Activated B cell treated with CpG ODN at 0.5 μM for 24 hours (primary cell): ENCODE measurements at regions not wholly inside any gene's neighbourhood (a gene's known extent, or its start where the extent isn't known, plus 50 kb on each side); places are given as distances from the start of the nearest gene placed in this dataset.
"Not testable (repeated sequence)": the region's sequence is repeated elsewhere in the genome, so short reads cannot be mapped to it uniquely, and the experiment has no call there.

Experiments used
- ATAC-seq: fragments of 200-7000 bp; cut with Tn5 transposase; one replicate; pipeline ENCODE4 v1.10.0; 2021; ENCODE audit warnings: low read depth, mild to moderate bottlenecking, moderate library complexity
- CTCF ChIA-PET: fragments of 350-600 bp; sonication (Branson Sonifier 250); formaldehyde crosslinking; loops from one replicate; lab custom pipeline; 2021; ENCODE audit warnings: antibody characterized with exemption; lab: Charles Lee
- POLR2A ChIA-PET: fragments of 350-600 bp; sonication (Branson Sonifier 250); formaldehyde crosslinking; loops from one replicate; lab custom pipeline; 2021; ENCODE audit warnings: antibody characterized with exemption; lab: Charles Lee
- DNase-seq: peaks from one replicate; pipeline ENCODE4 v3.0.0; 2022
- H3K27ac Mint-ChIP-seq: one replicate; pipeline ENCODE4 v1.8.0; 2020; ENCODE audit warnings: mixed read lengths
- H3K27me3 Mint-ChIP-seq: one replicate; pipeline ENCODE4 v1.8.0; 2021; ENCODE audit warnings: mixed read lengths
- H3K36me3 Mint-ChIP-seq: one replicate; pipeline ENCODE4 v1.8.0; 2021; ENCODE audit warnings: low read depth, mixed read lengths
- H3K4me1 Mint-ChIP-seq: one replicate; pipeline ENCODE4 v1.8.0; 2021; ENCODE audit warnings: mixed read lengths
- H3K4me3 Mint-ChIP-seq: one replicate; pipeline ENCODE4 v1.8.0; 2020; ENCODE audit warnings: mild to moderate bottlenecking, mixed read lengths
- H3K9me3 Mint-ChIP-seq: one replicate; pipeline ENCODE4 v1.8.0; 2020; ENCODE audit warnings: mixed read lengths
- intact Hi-C: fragments of 100-400 bp; cut with micrococcal nuclease; formaldehyde crosslinking; loops from one replicate; pipeline ENCODE4 v1.15.1; 2024
- TF ChIP-seq, protein P1 (sequence below): fragments of 200-600 bp; IDR thresholded peaks from one replicate; pipeline ENCODE4 v1.8.0; 2022; ENCODE audit warnings: antibody characterized with exemption, mild to moderate bottlenecking

GRCh38 chr15:77832874-77833273 lies 200.2 kb upstream of the LINGO1 start:
- H3K4me1 Mint-ChIP-seq = no peaks in the 10 kb centered on the region
- ChIA-PET POLR2A (no interaction called here), CTCF (no interaction called here)
- H3K36me3 Mint-ChIP-seq = no peaks in the 10 kb centered on the region
- no peak overlapping the region for H3K4me3 Mint-ChIP-seq
- H3K27ac Mint-ChIP-seq = no peak overlapping the region
- TF ChIP-seq, protein P1, sequence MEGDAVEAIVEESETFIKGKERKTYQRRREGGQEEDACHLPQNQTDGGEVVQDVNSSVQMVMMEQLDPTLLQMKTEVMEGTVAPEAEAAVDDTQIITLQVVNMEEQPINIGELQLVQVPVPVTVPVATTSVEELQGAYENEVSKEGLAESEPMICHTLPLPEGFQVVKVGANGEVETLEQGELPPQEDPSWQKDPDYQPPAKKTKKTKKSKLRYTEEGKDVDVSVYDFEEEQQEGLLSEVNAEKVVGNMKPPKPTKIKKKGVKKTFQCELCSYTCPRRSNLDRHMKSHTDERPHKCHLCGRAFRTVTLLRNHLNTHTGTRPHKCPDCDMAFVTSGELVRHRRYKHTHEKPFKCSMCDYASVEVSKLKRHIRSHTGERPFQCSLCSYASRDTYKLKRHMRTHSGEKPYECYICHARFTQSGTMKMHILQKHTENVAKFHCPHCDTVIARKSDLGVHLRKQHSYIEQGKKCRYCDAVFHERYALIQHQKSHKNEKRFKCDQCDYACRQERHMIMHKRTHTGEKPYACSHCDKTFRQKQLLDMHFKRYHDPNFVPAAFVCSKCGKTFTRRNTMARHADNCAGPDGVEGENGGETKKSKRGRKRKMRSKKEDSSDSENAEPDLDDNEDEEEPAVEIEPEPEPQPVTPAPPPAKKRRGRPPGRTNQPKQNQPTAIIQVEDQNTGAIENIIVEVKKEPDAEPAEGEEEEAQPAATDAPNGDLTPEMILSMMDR = no peak
- intact Hi-C loops = no loop called here
- H3K9me3 Mint-ChIP-seq = no peaks in the 10 kb centered on the region
- no peak for DNase-seq
- H3K27me3 Mint-ChIP-seq = peaks cover 5% of the 10 kb centered on the region
- no peak for ATAC-seq

DNA sequence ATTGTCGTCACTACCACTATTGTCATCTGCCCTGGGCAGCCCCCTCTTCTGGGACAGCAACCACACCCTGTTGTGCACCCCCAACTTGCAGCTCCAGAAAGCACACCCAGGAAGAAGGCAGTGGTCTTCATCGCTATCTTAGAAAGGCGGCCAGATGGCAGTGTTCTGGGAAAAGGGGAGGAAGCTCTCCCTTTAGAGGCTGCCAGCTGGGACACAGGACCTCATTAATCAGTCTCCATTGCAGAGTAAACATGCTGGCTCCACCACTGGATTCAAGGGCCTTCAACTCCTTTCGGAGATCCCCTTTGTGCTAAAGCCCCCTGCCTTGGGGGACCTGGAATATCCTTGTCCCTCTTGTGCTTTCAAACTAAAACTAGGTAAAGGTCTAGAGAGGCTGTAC lies 199.3 kb upstream of the LINGO1 start:
- ChIA-PET POLR2A (no interaction called here), CTCF (no interaction called here)
- intact Hi-C loops = no loop called here
- H3K9me3 Mint-ChIP-seq = no peaks in the 10 kb centered on the region
- H3K4me1 Mint-ChIP-seq = no peaks in the 10 kb centered on the region
- no peak overlapping the region for H3K4me3 Mint-ChIP-seq
- H3K27me3 Mint-ChIP-seq = peaks cover under 1% of the 10 kb centered on the region
- TF ChIP-seq, protein P1 = no peak
- no peak overlapping the region for H3K27ac Mint-ChIP-seq
- no peaks in the 10 kb centered on the region for H3K36me3 Mint-ChIP-seq
- ATAC-seq (no peak), DNase-seq (no peak)

GRCh38 chr15:77830051-77830468 lies 197.3 kb upstream of the LINGO1 start:
- no peak for ATAC-seq
- H3K4me3 Mint-ChIP-seq = no peak overlapping the region

DNA sequence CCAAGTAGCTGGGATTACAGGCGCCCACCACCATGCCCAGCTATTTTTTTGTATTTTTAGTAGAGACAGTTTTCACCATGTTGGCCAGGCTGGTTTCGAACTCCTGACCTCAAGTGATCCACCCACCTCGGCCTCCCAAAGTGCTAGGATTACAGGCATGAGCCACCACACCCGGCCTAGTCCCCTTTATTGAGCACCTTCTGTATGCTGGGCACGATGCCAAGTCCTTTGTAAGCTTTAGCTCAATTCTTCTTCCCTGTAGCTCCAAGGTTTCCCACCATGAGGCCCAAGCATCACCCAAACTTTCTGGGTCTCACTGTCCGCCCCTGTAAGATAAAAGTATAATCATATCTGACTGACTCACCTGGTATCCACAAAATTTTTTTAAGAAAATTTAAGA lies 196.6 kb upstream of the LINGO1 start:
- ATAC-seq, H3K27ac Mint-ChIP-seq, POLR2A ChIA-PET, H3K4me1 Mint-ChIP-seq, intact Hi-C loops, CTCF ChIA-PET, H3K9me3 Mint-ChIP-seq, H3K4me3 Mint-ChIP-seq, H3K36me3 Mint-ChIP-seq, DNase-seq: not testable (repeated sequence)
- H3K27me3 Mint-ChIP-seq = peaks cover 11% of the 10 kb centered on the region

More at GRCh38 chr15:77830051-77830468, 197.3 kb upstream of the LINGO1 start:
- Mint-ChIP-seq H3K27me3 (peaks cover 7% of the 10 kb centered on the region), H3K4me1 (no peaks in the 10 kb centered on the region), H3K9me3 (no peaks in the 10 kb centered on the region), H3K27ac (no peak overlapping the region), H3K36me3 (no peaks in the 10 kb centered on the region)
- TF ChIP-seq, protein P1 = no peak
- intact Hi-C loops = no loop called here
- CTCF ChIA-PET = no interaction called here
- POLR2A ChIA-PET = no interaction called here
- DNase-seq = no peak

- POLR2A ChIA-PET = no interaction called here
- no peak overlapping the region for H3K27ac Mint-ChIP-seq
- peaks cover 15% of the 10 kb centered on the region for H3K27me3 Mint-ChIP-seq
- CTCF ChIA-PET = no interaction called here
- no peak overlapping the region for H3K4me3 Mint-ChIP-seq
- no peaks in the 10 kb centered on the region for H3K36me3 Mint-ChIP-seq
- TF ChIP-seq, protein P1 = no peak
- intact Hi-C loops = no loop called here
- H3K9me3 Mint-ChIP-seq = no peaks in the 10 kb centered on the region
- DNase-seq = no peak
- no peak for ATAC-seq
- H3K4me1 Mint-ChIP-seq = no peaks in the 10 kb centered on the region
Measured at GRCh38 chr15:77827860-77828259, 195.1 kb upstream of the LINGO1 start.

DNA sequence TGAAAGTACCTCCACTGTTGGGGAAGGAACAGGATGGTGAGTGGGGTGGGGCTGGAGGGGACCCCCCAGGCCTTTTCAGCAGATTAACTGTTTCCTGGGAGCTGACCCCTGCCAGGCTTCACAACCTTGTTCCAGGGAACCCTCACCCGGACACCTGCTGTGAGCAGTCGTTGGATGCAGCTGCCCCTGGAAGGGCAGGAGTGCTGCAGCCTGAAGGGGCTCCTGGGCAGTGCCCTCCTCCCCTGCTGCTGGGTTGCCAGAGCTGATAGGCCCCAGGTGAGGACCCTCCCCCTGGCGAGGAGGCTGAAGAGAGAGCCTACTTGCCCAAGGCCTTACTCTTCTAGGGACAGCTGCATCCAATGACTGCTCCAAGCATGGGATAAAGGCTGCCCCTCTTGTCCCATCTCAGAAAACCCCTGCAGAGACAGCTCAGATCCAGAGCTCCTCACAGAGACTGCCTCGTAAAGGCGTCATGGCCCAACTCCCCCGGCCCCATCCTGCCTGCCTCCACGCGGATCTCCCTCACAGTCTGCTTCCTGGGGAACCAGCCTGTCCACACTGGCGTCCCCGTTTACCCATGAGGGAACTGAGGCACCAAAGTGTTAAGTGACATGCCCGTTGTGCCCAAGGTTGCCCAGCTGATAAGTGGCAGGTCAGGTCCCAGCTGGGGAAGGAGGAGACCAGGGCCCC lies 193.4 kb upstream of the LINGO1 start:
- H3K4me3 Mint-ChIP-seq = no peak overlapping the region
- intact Hi-C loops = no loop called here
- TF ChIP-seq, protein P1 = no peak
- peaks cover 28% of the 10 kb centered on the region for H3K27me3 Mint-ChIP-seq
- H3K4me1 Mint-ChIP-seq = no peaks in the 10 kb centered on the region
- no peaks in the 10 kb centered on the region for H3K9me3 Mint-ChIP-seq
- H3K27ac Mint-ChIP-seq = no peak overlapping the region
- no peak for DNase-seq
- CTCF ChIA-PET = no interaction called here
- H3K36me3 Mint-ChIP-seq = no peaks in the 10 kb centered on the region
- no peak for ATAC-seq
- POLR2A ChIA-PET = no interaction called here
